ENCODE measurements at regions not wholly inside any gene's neighbourhood (a gene's known extent, or its start where the extent isn't known, plus 50 kb on each side); places are given as distances from the start of the nearest gene placed in this dataset.

DNA sequence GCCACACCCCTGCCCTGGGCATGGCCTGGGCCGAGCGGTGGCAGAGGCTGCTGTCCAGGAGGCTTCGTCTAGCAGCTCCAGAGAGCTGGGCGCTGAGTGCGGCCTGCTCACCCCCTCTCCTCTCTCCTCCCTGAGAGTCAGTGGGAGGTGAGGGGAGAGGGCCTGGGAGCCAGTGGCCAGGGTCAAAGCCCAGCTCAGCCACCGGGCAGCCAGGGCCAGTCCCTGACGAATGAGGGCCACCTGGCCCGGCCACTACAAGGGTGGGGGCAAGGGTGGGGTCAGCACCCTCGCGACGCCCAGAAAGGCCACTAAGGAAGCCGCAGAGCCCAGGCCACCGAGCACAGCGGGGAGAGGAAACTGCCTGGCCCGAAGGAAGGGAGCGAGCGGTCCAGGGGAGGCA, 131.7 kb downstream of the FAM53A start:
- no peak for TF ChIP-seq EZH2 (IDR thresholded peaks at IDR 0.05; ENCODE audit: borderline replicate concordance, low read depth, low read length, severe bottlenecking)
- TF ChIP-seq, protein P1, sequence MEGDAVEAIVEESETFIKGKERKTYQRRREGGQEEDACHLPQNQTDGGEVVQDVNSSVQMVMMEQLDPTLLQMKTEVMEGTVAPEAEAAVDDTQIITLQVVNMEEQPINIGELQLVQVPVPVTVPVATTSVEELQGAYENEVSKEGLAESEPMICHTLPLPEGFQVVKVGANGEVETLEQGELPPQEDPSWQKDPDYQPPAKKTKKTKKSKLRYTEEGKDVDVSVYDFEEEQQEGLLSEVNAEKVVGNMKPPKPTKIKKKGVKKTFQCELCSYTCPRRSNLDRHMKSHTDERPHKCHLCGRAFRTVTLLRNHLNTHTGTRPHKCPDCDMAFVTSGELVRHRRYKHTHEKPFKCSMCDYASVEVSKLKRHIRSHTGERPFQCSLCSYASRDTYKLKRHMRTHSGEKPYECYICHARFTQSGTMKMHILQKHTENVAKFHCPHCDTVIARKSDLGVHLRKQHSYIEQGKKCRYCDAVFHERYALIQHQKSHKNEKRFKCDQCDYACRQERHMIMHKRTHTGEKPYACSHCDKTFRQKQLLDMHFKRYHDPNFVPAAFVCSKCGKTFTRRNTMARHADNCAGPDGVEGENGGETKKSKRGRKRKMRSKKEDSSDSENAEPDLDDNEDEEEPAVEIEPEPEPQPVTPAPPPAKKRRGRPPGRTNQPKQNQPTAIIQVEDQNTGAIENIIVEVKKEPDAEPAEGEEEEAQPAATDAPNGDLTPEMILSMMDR (IDR thresholded peaks at IDR 0.05; ENCODE audit: extremely low read depth in 1 of 2, insufficient read depth in 1 of 2, low read depth in 1 of 2, low read length in 2 of 2), result no peak
- TF ChIP-seq POLR2AphosphoS5 (IDR thresholded peaks at IDR 0.05; ENCODE audit: insufficient read depth, low read depth, low read length), result no peak
- no peak for TF ChIP-seq POLR2A (IDR thresholded peaks at IDR 0.05; ENCODE audit: low read depth, low read length)
- TF ChIP-seq FOS (IDR thresholded peaks at IDR 0.05; ENCODE audit: borderline replicate concordance, insufficient read depth, low read length), result no peak
- TF ChIP-seq, protein P2, sequence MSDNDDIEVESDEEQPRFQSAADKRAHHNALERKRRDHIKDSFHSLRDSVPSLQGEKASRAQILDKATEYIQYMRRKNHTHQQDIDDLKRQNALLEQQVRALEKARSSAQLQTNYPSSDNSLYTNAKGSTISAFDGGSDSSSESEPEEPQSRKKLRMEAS (IDR thresholded peaks at IDR 0.05; ENCODE audit: insufficient read depth, insufficient read length), result no peak
- no peak for TF ChIP-seq MYC (IDR thresholded peaks at IDR 0.05; ENCODE audit: low read depth, low read length)
- no peak for TF ChIP-seq JUN (IDR thresholded peaks at IDR 0.05; ENCODE audit: borderline replicate concordance, insufficient read depth, insufficient read length, low read depth)
- no peak for TF ChIP-seq GATA2 (IDR thresholded peaks at IDR 0.05; ENCODE audit: insufficient read depth, insufficient read length, low read depth, low read length)

Measured in endothelial cell of umbilical vein (primary cell).